Common myeloid progenitor, CD34-positive (primary cell): ENCODE measurements at regions not wholly inside any gene's neighbourhood (a gene's known extent, or its start where the extent isn't known, plus 50 kb on each side); places are given as distances from the start of the nearest gene placed in this dataset.

Experiments used
- CTCF ChIA-PET: fragments of 350-600 bp; sonication (Branson Sonifier 250); formaldehyde crosslinking; loops from one replicate; lab custom pipeline; 2021; ENCODE audit warnings: antibody characterized with exemption; lab: Charles Lee
- POLR2A ChIA-PET: fragments of 350-600 bp; sonication (Branson Sonifier 250); formaldehyde crosslinking; loops from one replicate; lab custom pipeline; 2021; ENCODE audit warnings: antibody characterized with exemption; lab: Charles Lee
- DNase-seq, 3 donors: peaks; one replicate each; pipeline versions ENCODE4 v3.0.0 to v3.0.0-alpha.2; 2013
- H3K27ac ChIP-seq, 2 experiments: 1 replicate in 1 of 2; 2 replicates in 1 of 2; pipeline ENCODE4 v1.7.0; 2013; ENCODE audit warnings: inconsistent platforms in 2 of 2, low read length in 2 of 2, mild to moderate bottlenecking in 2 of 2, low read depth in 1 of 2, moderate library complexity in 1 of 2; ENCODE audit not compliant: severe bottlenecking in 2 of 2, insufficient read depth in 1 of 2, poor library complexity in 1 of 2
- H3K27me3 ChIP-seq, 5 experiments: replicated peaks in 2 of 5; 1 replicate in 3 of 5; 2 replicates in 2 of 5; pipeline versions ENCODE4 v1.6.1 to v1.7.0; 2013; ENCODE audit warnings: low read length in 4 of 5, mild to moderate bottlenecking in 2 of 5, moderate library complexity in 2 of 5, inconsistent platforms in 1 of 5; ENCODE audit not compliant: insufficient read depth in 5 of 5, control insufficient read depth in 4 of 5
- H3K36me3 ChIP-seq, 4 experiments: 1 replicate in 2 of 4; 2 replicates in 2 of 4; pipeline versions ENCODE4 v1.6.1 to v1.7.0; 2013; ENCODE audit warnings: low read length in 3 of 4, control low read depth in 1 of 4, mild to moderate bottlenecking in 1 of 4; ENCODE audit not compliant: control insufficient read depth in 4 of 4, insufficient read depth in 4 of 4
- H3K4me1 ChIP-seq, 4 experiments: 1 replicate in 3 of 4; 2 replicates in 1 of 4; pipeline versions ENCODE4 v1.6.1 to v1.7.1; 2013; ENCODE audit warnings: low read length in 3 of 4, mild to moderate bottlenecking in 3 of 4, control low read depth in 1 of 4, inconsistent platforms in 1 of 4, moderate library complexity in 1 of 4; ENCODE audit not compliant: control insufficient read depth in 4 of 4, insufficient read depth in 4 of 4; ENCODE audit errors: control extremely low read depth in 1 of 4
- H3K4me3 ChIP-seq, 7 experiments: 1 replicate in 4 of 7; 2 replicates in 3 of 7; pipeline versions ENCODE4 v1.5.1 to v1.7.0; 2013; ENCODE audit warnings: mild to moderate bottlenecking in 7 of 7, low read length in 6 of 7, moderate library complexity in 6 of 7, inconsistent platforms in 2 of 7, low read depth in 2 of 7, control low read depth in 1 of 7; ENCODE audit not compliant: insufficient read depth in 4 of 7, control insufficient read depth in 1 of 7; ENCODE audit errors: extremely low read depth in 1 of 7
- H3K9me3 ChIP-seq, 5 experiments: 1 replicate in 4 of 5; 2 replicates in 1 of 5; pipeline versions ENCODE4 v1.6.1 to v1.7.1; 2013; ENCODE audit warnings: low read length in 4 of 5, mild to moderate bottlenecking in 2 of 5, inconsistent platforms in 1 of 5, low read depth in 1 of 5, moderate library complexity in 1 of 5; ENCODE audit not compliant: control insufficient read depth in 4 of 5, insufficient read depth in 2 of 5; ENCODE audit errors: control extremely low read depth in 1 of 5
- WGBS: methylation state at CpG from one replicate; pipeline ENCODE4 v1.1.5; 2013; ENCODE audit not compliant: insufficient coverage; 5-methylcytosine and 5-hydroxymethylcytosine counted together

DNA sequence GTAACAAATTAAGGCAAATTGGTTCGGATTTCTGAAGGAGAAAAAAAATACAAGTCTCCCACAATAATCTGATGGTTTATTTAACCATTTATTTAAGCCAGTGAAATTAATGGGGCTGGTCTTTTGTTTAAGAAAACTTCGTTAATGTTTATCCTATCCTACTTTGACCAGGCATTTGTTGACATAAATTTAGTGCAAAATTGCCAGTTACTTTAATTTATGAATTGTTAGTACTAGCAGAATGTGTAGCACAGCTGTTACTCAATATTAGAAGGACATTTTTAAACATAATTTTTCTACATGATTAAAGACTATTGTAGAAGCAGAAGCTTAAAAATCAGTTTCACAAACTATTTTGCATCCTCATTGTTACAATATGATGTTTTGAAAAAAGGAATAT is 687.6 kb upstream of the PTBP2 start:
- Histone ChIP-seq H3K36me3 (no peaks in the 10 kb centered on the region), H3K27ac (no peak overlapping the region), H3K4me1 (no peaks in the 10 kb centered on the region), H3K4me3 (no peak overlapping the region), H3K9me3 (peaks cover 0 to 2% (median 0%) of the 10 kb centered on the region in 5 experiments), H3K27me3 (no peaks in the 10 kb centered on the region)
- no CpG with 5 or more reads among the region's 2 CpGs for WGBS
- ChIA-PET CTCF (no interaction called here), POLR2A (no interaction called here)
- no peak for DNase-seq

DNA sequence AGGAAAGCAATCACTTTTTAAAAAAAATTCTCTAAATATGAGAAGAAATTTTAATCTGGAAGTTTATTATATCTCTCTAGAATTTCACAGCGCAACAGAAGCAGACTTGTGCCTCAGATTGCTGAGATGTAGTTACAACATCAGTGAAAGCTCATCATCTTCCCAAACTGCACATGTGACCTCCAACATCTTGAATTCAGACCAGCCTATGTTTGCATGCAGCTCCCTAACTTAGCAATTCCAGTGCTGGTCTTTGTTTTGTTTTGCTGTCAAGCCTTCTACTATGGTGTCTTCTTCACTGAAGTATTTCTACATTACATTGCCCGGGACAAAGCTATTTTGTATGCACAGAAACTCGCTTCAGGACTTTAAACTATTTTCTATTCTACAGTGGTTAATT is 684.8 kb upstream of the PTBP2 start:
- WGBS, result 100% methylated on average over 1 of the region's 3 CpGs
- no peak for DNase-seq

GRCh38 chr1:96038636-96039035 is 682.9 kb upstream of the PTBP2 start:
- no peak overlapping the region for H3K27ac ChIP-seq
- ChIA-PET CTCF (no interaction called here), POLR2A (no interaction called here)
- no peaks in the 10 kb centered on the region for H3K4me1 ChIP-seq
- H3K9me3 ChIP-seq, result no peaks in the 10 kb centered on the region
- H3K4me3 ChIP-seq, result no peak overlapping the region
- H3K36me3 ChIP-seq, result no peaks in the 10 kb centered on the region
- no peak for DNase-seq
- WGBS, result 88% methylated on average over 1 of the region's 1 CpG
- no peaks in the 10 kb centered on the region for H3K27me3 ChIP-seq

More for the DNA sequence above, 684.8 kb upstream of the PTBP2 start:
- Histone ChIP-seq H3K4me3 (no peak overlapping the region), H3K36me3 (no peaks in the 10 kb centered on the region), H3K4me1 (no peaks in the 10 kb centered on the region), H3K27me3 (no peaks in the 10 kb centered on the region), H3K9me3 (no peaks in the 10 kb centered on the region), H3K27ac (no peak overlapping the region)
- ChIA-PET POLR2A (no interaction called here), CTCF (no interaction called here)

DNA sequence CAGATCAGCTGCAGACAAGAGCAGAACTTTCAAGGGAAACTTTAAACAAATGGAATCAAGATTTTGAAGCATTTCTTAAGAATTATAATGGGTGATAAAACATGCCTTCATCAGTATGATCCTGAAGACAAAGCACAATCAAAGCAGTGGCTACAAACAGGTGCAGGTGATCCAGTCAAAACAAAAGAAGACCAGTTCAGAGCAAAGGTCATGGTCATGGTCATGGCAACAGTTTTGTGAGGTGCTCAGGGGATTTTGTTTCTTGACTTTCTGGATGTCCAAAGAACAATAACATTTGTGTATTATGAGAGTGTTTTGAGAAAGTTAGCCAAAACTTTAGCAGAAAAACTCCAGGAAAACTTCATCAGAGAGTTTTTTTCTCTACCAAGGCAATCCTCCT is 681.7 kb upstream of the PTBP2 start:
- no peak overlapping the region for H3K27ac ChIP-seq
- ChIA-PET POLR2A (no interaction called here), CTCF (no interaction called here)
- no peaks in the 10 kb centered on the region for H3K9me3 ChIP-seq
- no peaks in the 10 kb centered on the region for H3K4me1 ChIP-seq
- DNase-seq, result no peak
- no peak overlapping the region for H3K4me3 ChIP-seq
- no peaks in the 10 kb centered on the region for H3K27me3 ChIP-seq
- H3K36me3 ChIP-seq, result no peaks in the 10 kb centered on the region

DNA sequence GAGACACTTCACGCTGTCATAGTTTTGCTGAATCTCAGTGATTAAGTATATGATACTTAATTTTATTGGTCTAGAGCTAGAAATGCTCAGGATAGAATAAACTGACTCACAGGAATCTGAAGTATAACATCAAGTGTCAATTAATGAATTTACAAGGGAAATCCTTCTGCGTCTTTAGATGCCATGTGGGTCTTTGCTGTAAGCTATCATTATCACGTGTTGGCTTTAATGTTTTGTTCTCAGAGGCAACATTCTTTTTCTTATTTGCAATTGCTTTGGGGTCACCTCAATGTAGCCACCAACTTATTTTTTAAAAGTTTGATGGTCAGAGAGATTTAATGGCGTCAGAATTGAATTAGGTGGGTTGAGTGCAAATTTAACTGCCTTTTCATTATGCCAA is 680.1 kb upstream of the PTBP2 start:
- H3K36me3 ChIP-seq, result no peaks in the 10 kb centered on the region
- WGBS, result 100% methylated on average over 3 of the region's 4 CpGs
- H3K4me1 ChIP-seq, result no peaks in the 10 kb centered on the region
- no peak for DNase-seq
- no peak overlapping the region for H3K4me3 ChIP-seq
- no peaks in the 10 kb centered on the region for H3K27me3 ChIP-seq
- ChIA-PET CTCF (no interaction called here), POLR2A (no interaction called here)
- H3K27ac ChIP-seq, result no peak overlapping the region
- no peaks in the 10 kb centered on the region for H3K9me3 ChIP-seq

DNA sequence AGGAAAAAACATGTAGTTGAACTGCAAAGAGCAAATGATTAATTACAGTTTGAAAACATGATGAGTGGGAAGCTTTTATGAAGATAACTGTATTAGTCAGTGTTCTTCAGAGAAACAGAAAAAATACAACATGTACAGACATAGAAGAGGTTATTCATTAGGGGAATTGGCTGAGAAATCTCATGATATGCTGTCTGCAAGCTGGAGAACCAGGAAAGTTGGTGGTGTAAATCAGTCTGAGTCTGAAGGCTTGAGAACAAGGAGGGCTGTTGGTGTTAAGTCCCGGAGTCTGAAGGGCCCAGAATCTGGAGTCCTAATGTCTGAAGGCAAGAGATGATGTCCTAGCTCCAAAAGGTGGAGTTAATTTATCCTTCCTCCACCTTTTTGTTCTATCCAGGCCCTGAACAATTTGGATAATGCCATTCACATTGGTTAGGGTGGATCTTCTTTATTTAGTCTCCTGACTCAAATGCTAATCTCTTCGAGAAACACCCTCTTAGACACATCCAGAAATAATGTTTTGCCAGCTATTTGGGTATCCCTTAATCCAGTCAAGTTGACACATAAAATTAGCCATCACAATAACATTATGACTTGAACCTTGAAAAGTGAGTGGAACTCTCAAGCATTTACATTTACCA is 672.9 kb upstream of the PTBP2 start:
- no peak overlapping the region for H3K4me3 ChIP-seq
- no peaks in the 10 kb centered on the region for H3K9me3 ChIP-seq
- ChIA-PET POLR2A (no interaction called here), CTCF (no interaction called here)
- H3K27ac ChIP-seq, result no peak overlapping the region
- 93% methylated on average over 2 of the region's 2 CpGs for WGBS
- H3K4me1 ChIP-seq, result peaks cover 0 to 15% (median 5%) of the 10 kb centered on the region in 4 experiments
- no peaks in the 10 kb centered on the region for H3K27me3 ChIP-seq
- DNase-seq, result no peak
- H3K36me3 ChIP-seq, result no peaks in the 10 kb centered on the region

DNA sequence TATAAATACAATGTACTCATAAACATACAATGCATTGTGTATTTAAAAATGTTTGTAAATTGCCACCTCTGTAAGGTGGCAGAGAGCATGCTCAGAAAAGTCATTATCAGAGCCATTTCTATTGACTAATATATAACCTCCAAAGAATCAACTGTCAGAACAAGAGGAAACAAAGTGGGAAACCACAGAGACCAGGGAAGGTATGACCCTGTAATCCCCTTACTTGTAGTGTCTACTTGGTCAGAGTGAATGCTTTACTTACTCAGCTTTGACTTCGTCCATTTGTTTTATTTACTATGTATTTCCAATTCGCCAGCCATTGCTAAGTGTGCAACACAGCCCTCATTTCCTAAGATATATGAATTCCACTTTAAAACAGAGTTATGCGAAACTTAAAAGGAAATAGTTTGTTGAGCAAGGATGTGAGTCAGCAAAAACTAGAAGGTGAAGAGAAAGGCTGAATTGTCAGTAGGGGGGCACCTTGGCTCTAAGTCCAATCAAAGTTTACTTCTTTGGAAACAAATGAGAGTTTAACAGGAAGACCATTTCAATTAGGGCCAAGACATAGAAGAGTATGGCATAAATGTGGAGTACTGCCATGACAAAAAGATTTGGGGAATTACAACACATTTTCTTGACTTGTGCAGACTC is 671.7 kb upstream of the PTBP2 start:
- Histone ChIP-seq H3K36me3 (no peaks in the 10 kb centered on the region), H3K4me3 (no peak overlapping the region), H3K9me3 (no peaks in the 10 kb centered on the region), H3K27ac (no peak overlapping the region), H3K4me1 (peaks cover 0 to 15% (median 5%) of the 10 kb centered on the region in 4 experiments), H3K27me3 (no peaks in the 10 kb centered on the region)
- DNase-seq, result peak; percentile 6 to 57 (median 53)
- no CpG with 5 or more reads among the region's 3 CpGs for WGBS
- ChIA-PET CTCF (no interaction called here), POLR2A (no interaction called here)
